HG02588 (cell line): ENCODE measurements at regions not wholly inside any gene's neighbourhood (a gene's known extent, or its start where the extent isn't known, plus 50 kb on each side); places are given as distances from the start of the nearest gene placed in this dataset.

Source experiments
- ATAC-seq: cut with Tn5 transposase; IDR thresholded peaks from one replicate; pipeline ENCODE4 v1.9.1; 2021; ENCODE audit warnings: mild to moderate bottlenecking, moderate library complexity; ENCODE audit not compliant: unreplicated experiment

- no peak for ATAC-seq
Measured at GRCh38 chr1:194159941-194160340, 973.5 kb upstream of the B3GALT2 start.

DNA sequence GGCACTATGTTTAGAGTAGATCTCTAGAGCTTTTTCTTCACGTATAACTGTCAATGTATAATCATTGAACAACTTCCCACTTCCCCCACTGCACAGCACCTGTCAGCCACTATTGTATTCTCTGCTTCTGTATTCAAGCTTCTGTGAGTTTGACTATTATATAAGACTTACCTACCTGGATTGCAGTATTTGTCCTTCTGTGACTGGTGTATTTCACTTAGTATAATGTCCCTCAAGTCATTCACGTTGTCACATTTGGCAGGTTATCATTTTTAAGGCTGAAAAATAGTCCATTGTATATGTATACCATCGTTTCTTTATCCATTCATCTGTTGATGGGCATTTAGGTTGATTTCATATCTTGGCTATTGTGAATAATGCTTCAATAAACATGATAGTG, 969.5 kb upstream of the B3GALT2 start:
- no peak for ATAC-seq

GRCh38 chr1:194151056-194151455, 964.6 kb upstream of the B3GALT2 start:
- ATAC-seq, result no peak

DNA sequence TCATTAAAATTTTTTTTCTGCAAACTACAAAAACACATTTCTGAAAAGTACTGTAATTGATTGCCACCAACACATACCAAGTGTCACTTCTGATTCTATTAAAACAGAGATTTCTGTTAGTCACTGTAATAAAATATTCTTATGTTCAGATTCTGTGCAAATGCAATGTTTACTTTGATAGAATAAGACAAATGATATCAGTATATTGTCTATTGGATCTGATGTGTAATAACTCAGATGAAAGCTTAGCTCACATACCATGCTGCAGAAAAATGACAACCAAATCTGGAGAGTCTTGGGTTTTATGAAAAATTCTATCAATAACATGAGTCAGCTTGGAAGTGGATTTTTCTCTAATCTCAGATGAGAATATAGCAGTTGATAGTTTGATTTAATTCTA, 963.8 kb upstream of the B3GALT2 start:
- no peak for ATAC-seq

GRCh38 chr1:194133152-194133551, 946.7 kb upstream of the B3GALT2 start:
- ATAC-seq, result no peak

GRCh38 chr1:194118086-194118485, 931.7 kb upstream of the B3GALT2 start:
- ATAC-seq, result no peak

DNA sequence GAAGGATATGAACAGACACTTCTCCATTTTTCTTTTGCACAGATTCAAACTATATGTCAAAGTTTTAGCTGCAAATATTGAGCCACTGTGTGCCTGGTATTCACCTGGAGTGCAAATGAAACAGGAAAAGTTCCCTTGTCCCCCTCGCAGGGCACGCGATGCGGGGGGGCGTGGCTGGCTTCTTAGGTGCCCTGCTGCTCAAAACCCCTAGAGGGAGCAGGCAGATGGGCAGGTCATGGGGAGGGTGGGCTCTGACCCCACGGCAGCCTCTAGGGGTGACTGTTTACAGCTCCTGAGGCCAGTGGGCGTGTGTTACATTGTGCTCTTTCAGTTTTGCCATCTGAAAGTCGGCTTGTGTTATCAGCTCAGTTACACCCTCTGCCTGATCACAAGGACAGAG, 931.2 kb upstream of the B3GALT2 start:
- ATAC-seq, result no peak

DNA sequence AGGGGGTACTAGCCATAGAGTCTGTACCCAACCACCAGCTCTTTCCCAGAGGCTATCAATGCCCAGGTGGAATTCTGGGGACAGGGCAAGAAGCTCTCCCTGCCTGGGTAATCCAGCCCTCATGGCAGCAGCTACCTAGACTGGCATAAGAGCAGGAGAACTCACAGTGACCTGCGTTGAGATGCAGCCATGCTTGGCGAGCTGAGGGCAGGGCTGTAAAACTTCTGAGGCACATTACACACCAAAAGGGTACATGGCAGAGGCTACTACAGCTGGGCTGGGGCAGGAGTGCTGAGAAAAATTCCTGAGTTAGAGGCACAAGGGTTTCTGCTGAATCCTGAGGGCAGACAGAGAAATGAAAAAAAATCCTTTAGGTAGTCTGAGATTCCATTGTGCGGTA, 927.9 kb upstream of the B3GALT2 start:
- ATAC-seq, result no peak

GRCh38 chr1:194105381-194105780, 919.0 kb upstream of the B3GALT2 start:
- no peak for ATAC-seq

- ATAC-seq, result no peak
Measured at GRCh38 chr1:194104247-194104844, 917.9 kb upstream of the B3GALT2 start.

GRCh38 chr1:194103516-194104246, 917.3 kb upstream of the B3GALT2 start:
- no peak for ATAC-seq

DNA sequence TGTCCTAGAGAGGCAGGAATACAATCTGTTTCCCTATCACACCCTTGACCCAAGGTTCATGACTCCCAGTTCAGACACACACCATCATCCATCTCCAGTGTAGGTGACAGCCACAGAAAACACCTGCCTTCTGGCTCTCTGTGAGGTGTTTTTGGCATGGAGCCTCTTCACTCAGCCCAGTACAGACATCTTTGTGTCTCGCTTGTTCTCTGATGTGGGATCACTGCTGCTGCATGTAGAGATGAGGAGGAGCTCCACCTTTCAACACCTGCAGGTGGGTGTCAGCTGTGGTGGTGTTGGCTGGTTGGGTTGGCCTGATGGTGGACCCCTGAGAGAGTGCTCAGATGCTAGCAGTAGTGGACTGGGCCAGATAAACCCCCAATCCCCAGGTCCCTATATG, 916.7 kb upstream of the B3GALT2 start:
- ATAC-seq, result no peak

DNA sequence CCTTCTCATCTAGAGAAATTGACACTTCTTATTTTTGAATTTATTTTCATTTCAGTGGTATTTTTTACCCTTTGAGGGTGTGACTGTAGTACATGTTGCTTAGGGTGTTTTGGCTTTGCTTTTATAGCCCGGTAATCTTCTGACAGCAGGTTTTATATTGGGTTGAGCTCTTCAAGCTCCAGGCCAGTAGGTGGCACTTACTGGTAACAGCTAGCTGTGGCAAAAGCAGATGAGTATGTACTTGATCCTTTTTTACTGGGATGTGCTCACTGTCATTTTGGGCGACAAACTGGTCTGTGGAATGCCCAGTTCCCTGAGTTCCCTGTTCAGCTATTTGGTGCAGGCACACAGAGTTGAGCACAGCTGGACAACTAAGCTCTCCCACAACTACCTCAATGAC, 916.2 kb upstream of the B3GALT2 start:
- ATAC-seq, result no peak

DNA sequence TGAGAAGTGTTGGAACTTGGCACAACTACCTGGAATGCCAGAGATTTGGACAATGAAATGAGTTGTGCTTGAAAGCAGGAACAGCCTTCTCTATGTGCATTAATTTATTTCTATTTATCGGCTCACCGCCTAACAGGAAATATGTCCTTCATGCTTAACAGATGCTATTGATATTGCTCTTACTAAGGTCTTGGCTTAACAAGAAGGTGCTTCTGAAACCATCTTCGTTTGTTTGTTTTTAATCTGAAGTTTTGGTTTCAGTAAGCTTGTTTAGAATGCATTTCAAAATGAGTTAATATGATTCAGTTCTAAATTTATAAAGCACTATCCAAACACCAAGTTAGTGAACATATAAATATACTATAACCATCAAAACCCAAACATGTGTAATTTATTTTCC, 898.3 kb upstream of the B3GALT2 start:
- ATAC-seq, result no peak

DNA sequence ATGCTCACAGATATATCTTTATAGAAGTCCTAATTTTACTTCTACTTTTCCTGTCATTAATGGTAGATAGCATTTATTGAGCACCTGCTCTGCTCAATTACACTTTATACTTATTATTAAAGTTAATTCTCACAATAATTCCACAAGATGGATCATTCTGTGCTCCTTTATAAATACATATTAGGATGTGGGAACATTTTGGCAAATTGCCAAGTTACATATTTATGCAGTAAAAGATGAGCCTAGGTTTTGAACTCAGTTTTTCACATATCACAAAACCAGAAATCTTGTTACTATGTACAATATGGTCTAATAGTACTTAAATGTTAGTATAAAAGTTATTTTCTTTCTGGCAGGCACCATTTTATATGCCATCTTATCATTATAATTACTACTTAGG, 895.0 kb upstream of the B3GALT2 start:
- no peak for ATAC-seq

DNA sequence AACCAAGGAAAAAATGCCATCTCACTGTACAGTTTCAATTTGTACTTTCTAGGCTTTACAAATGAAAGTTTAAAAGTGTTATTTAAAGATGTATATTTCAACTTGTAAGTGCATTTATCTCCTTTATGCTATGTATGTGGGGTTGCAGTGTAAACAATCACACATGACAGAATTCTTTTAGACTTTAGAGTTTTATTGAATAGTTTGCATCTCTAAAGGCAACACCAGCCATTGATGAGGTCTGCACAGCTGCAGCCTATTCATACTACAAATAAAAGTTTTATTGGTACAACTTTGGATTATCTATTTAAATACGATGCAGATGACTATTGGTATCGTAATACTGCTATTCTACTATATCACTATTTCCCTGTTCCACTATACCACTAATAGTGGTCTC, 894.4 kb upstream of the B3GALT2 start:
- no peak for ATAC-seq

DNA sequence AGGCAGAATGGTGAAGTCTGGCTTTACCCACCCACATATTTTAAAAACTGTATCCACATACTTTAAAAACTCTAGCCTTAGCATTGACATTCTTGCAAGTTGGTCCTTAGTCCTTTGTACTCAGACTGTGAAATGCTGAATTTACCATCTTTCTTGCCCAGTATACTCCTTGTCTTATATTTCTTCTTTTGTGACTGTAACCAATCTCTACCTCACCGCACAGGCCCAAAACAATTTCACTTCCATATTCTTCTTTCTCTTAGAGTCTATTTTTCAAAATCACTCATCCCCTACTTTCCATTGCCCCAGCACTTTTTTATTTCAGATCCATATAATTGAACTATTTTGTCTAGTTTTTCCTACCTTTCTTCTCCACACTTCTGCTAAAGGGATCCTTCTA, 892.4 kb upstream of the B3GALT2 start:
- ATAC-seq, result peak; percentile 57

GRCh38 chr1:194076646-194077045, 890.2 kb upstream of the B3GALT2 start:
- ATAC-seq, result no peak

- ATAC-seq, result no peak
Measured at GRCh38 chr1:194073833-194074232, 887.4 kb upstream of the B3GALT2 start.

GRCh38 chr1:194071205-194071604, 884.8 kb upstream of the B3GALT2 start:
- no peak for ATAC-seq

- ATAC-seq, result no peak
Measured at GRCh38 chr1:194069831-194070218, 883.4 kb upstream of the B3GALT2 start.

DNA sequence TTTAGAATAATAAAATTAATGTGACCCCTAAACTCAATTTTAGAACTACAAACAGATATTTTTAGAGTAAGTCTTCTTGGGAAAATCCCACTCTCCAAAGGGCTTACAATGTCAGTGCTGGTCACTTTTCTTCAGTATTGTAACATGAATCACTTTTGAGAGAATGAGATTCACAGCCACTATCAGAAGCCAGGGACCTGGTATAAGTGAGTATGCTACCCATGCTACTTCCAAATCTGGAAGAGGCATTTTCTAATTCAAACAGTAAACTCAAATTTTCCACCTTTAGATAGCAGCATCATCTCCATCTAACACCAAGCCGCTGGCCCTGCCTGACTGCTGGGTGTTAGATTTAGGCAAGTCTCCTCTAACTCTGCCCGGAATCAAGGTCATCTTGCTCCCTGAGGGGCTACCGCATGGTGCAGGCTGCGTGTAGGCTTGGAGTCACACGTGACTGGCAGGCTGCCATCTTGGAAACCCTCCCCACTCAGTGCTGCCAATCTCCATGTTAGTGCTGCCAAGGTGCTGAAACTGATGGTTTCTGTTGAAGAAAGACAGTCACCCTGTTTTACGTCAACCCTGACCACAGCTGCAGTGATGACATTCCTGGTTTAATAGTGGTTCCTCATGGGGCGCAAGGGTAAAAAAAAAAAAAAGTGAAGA, 882.9 kb upstream of the B3GALT2 start:
- no peak for ATAC-seq
